SK-N-SH treated with all-trans-retinoic acid at 6 μM for 48 hours (cell line): ENCODE measurements at regions not wholly inside any gene's neighbourhood (a gene's known extent, or its start where the extent isn't known, plus 50 kb on each side); places are given as distances from the start of the nearest gene placed in this dataset.

Experiments
- ATAC-seq: fragments of 200-7000 bp; cut with Tn5 transposase; 3 replicates; pipeline ENCODE4 v1.9.1; 2020; ENCODE audit warnings: mild to moderate bottlenecking, moderate library complexity
- ARNTL ChIP-seq: fragments of 450-650 bp; formaldehyde crosslinking; IDR thresholded peaks from 2 replicates; pipeline ENCODE4 v1.5.0; 2020; ENCODE audit warnings: low read depth, mild to moderate bottlenecking, moderate library complexity, borderline replicate concordance
- BACH2 ChIP-seq: fragments of 250-450 bp; sonication (Bioruptor Pico); IDR thresholded peaks from 2 replicates; pipeline ENCODE4 v1.9.0; 2021; ENCODE audit warnings: mild to moderate bottlenecking, borderline replicate concordance
- CREB5 ChIP-seq: fragments of 250-450 bp; sonication (Bioruptor Pico); IDR thresholded peaks from 2 replicates; pipeline ENCODE4 v1.5.1; 2020; ENCODE audit warnings: low read depth, mild to moderate bottlenecking, moderate library complexity
- CSDC2 ChIP-seq: fragments of 250-450 bp; sonication (Bioruptor Pico); IDR thresholded peaks from 2 replicates; pipeline ENCODE4 v1.5.0; 2020; ENCODE audit warnings: mild to moderate bottlenecking, moderate library complexity
- ISL1 ChIP-seq: fragments of 250-450 bp; sonication (Bioruptor Pico); IDR thresholded peaks from 2 replicates; pipeline ENCODE4 v2.1.2; 2022; ENCODE audit warnings: mild to moderate bottlenecking, moderate library complexity
- OSR1 ChIP-seq: fragments of 250-450 bp; sonication (Bioruptor Pico); IDR thresholded peaks from 2 replicates; pipeline ENCODE4 v1.8.0; 2022; ENCODE audit warnings: moderate library complexity, mild to moderate bottlenecking, inconsistent platforms
- POU6F1 ChIP-seq: fragments of 250-450 bp; sonication (Bioruptor Pico); IDR thresholded peaks from 2 replicates; pipeline ENCODE4 v1.8.0; 2021; ENCODE audit warnings: low read depth, mild to moderate bottlenecking, moderate library complexity, borderline replicate concordance
- PPARA ChIP-seq: fragments of 250-450 bp; sonication (Bioruptor Pico); IDR thresholded peaks from 2 replicates; pipeline ENCODE4 v1.5.0; 2020; ENCODE audit warnings: mild to moderate bottlenecking, borderline replicate concordance
- RARB ChIP-seq: fragments of 250-450 bp; sonication (Bioruptor Pico); IDR thresholded peaks from 2 replicates; pipeline ENCODE4 v1.8.0; 2021; ENCODE audit warnings: mild to moderate bottlenecking, moderate library complexity
- TCF4 ChIP-seq: fragments of 250-450 bp; sonication (Bioruptor Pico); IDR thresholded peaks from 2 replicates; pipeline ENCODE4 v1.8.0; 2021; ENCODE audit warnings: mild to moderate bottlenecking, moderate library complexity, borderline replicate concordance
- TOX ChIP-seq: fragments of 250-450 bp; sonication (Bioruptor Pico); IDR thresholded peaks from 2 replicates; pipeline ENCODE4 v1.8.0; 2021; ENCODE audit warnings: mild to moderate bottlenecking, moderate library complexity, borderline replicate concordance
- ZC3H10 ChIP-seq: fragments of 250-450 bp; sonication (Bioruptor Pico); IDR thresholded peaks from 2 replicates; pipeline ENCODE4 v1.5.1; 2021; ENCODE audit warnings: mild to moderate bottlenecking, moderate library complexity
- ZFP3 ChIP-seq: fragments of 250-450 bp; sonication (Bioruptor Pico); IDR thresholded peaks from 2 replicates; pipeline ENCODE4 v1.5.0; 2020; ENCODE audit warnings: mild to moderate bottlenecking, moderate library complexity
- ZFP30 ChIP-seq: fragments of 450-650 bp; formaldehyde crosslinking; IDR thresholded peaks from 2 replicates; pipeline ENCODE4 v1.5.0; 2022; ENCODE audit warnings: mild to moderate bottlenecking, moderate library complexity
- ZNF565 ChIP-seq: fragments of 450-650 bp; formaldehyde crosslinking; conservative IDR thresholded peaks from 2 replicates; pipeline ENCODE4 v1.5.0; 2020; ENCODE audit warnings: low read depth, mild to moderate bottlenecking, moderate library complexity
- ZNF70 ChIP-seq: fragments of 450-650 bp; formaldehyde crosslinking; IDR thresholded peaks from 2 replicates; pipeline ENCODE4 v1.5.0; 2020; ENCODE audit warnings: mild to moderate bottlenecking, moderate library complexity
- ZNF8 ChIP-seq: fragments of 450-650 bp; formaldehyde crosslinking; IDR thresholded peaks from 2 replicates; pipeline ENCODE4 v1.5.0; 2020; ENCODE audit warnings: mild to moderate bottlenecking, moderate library complexity
- TF ChIP-seq, protein P1 (sequence below): fragments of 250-450 bp; sonication (Bioruptor Pico); IDR thresholded peaks from 2 replicates; pipeline ENCODE4 v1.8.0; 2020; ENCODE audit warnings: mild to moderate bottlenecking, moderate library complexity, borderline replicate concordance
- TF ChIP-seq, protein P2 (sequence below): fragments of 250-450 bp; sonication (Bioruptor Pico); IDR thresholded peaks from 2 replicates; pipeline ENCODE4 v1.5.0; 2020; ENCODE audit warnings: mild to moderate bottlenecking, moderate library complexity
- TF ChIP-seq, protein P3 (sequence below): fragments of 250-450 bp; sonication (Bioruptor Pico); IDR thresholded peaks from 2 replicates; pipeline ENCODE4 v1.5.1; 2021; ENCODE audit warnings: mild to moderate bottlenecking, moderate library complexity

DNA sequence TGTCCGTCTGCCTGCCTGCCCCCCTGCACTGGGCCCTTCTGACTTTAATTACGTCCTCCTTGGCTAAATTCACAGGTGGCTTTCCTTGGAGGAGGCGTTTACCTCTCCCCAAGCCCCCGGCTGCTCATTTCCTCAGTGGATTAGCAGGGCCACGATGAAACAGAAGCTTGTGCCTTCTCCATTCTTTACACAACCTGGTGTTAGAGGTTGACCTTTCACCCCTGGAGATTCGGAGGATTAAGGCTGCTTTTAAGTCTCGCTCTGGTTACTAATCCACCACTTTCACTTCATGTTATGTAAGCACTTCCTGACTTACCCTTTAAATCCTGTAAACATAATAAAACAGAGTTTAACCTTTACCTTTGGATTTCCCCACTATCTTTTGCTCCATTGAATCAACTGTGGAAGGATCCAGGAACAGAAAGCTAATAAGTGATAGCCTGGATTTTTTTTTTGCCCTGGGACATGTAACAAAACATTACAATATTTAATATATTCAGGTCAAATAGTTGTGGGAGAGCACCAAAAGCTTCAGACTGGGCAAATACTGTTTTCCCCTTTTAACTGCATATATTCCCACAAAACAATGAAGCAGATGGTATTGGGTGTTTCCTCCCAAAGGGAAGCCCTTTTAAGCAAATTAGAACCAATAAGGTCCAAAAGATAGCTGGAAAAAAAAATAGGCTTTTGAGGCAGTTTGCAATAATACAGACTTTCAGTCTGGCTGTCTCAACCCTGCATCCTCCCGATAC is 370.2 kb downstream of the EN1 start (continued):
- no peak for TF ChIP-seq ISL1
- no peak for TF ChIP-seq TCF4 (CRISPR knock-in tag)
- no peak for TF ChIP-seq POU6F1
- no peak for TF ChIP-seq BACH2
- TF ChIP-seq, protein P1, sequence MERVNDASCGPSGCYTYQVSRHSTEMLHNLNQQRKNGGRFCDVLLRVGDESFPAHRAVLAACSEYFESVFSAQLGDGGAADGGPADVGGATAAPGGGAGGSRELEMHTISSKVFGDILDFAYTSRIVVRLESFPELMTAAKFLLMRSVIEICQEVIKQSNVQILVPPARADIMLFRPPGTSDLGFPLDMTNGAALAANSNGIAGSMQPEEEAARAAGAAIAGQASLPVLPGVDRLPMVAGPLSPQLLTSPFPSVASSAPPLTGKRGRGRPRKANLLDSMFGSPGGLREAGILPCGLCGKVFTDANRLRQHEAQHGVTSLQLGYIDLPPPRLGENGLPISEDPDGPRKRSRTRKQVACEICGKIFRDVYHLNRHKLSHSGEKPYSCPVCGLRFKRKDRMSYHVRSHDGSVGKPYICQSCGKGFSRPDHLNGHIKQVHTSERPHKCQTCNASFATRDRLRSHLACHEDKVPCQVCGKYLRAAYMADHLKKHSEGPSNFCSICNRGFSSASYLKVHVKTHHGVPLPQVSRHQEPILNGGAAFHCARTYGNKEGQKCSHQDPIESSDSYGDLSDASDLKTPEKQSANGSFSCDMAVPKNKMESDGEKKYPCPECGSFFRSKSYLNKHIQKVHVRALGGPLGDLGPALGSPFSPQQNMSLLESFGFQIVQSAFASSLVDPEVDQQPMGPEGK (CRISPR knock-in tag), result no peak
- no peak for TF ChIP-seq RARB (CRISPR knock-in tag)
- no peak for TF ChIP-seq ZNF565 (CRISPR knock-in tag)
- TF ChIP-seq, all 23 proteins: peak for 0

DNA sequence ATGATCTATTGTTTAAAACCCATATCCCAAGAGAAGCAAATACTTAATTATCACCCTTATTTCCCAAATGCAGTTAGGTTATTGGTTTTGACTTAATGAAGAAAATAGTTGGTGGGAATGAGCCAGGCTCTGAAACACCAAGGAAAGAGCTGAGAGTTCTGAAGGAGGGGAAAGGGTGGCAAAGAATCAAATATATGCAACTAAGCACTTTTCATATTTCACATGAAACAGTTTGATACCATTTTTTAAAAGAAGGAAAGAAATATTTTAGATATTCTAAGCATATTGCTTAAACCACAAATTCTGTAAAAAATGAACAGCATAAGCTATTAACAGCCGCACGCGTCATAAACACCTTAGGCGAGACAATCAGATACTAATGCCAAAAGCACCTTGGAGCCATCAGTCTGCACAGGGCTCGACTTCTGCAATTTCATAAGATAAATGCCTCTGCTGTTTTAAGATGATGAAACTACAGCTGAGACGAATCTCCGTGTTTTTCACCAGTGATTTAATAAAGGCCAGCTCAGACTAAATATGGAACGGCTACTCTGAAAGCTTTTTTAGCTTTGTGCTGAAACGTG is 371.7 kb downstream of the EN1 start:
- no peak for TF ChIP-seq CREB5
- TF ChIP-seq OSR1 (CRISPR knock-in tag), result no peak
- TF ChIP-seq ZNF70 (CRISPR knock-in tag), result no peak
- no peak for TF ChIP-seq PPARA (CRISPR knock-in tag)
- TF ChIP-seq, protein P2, sequence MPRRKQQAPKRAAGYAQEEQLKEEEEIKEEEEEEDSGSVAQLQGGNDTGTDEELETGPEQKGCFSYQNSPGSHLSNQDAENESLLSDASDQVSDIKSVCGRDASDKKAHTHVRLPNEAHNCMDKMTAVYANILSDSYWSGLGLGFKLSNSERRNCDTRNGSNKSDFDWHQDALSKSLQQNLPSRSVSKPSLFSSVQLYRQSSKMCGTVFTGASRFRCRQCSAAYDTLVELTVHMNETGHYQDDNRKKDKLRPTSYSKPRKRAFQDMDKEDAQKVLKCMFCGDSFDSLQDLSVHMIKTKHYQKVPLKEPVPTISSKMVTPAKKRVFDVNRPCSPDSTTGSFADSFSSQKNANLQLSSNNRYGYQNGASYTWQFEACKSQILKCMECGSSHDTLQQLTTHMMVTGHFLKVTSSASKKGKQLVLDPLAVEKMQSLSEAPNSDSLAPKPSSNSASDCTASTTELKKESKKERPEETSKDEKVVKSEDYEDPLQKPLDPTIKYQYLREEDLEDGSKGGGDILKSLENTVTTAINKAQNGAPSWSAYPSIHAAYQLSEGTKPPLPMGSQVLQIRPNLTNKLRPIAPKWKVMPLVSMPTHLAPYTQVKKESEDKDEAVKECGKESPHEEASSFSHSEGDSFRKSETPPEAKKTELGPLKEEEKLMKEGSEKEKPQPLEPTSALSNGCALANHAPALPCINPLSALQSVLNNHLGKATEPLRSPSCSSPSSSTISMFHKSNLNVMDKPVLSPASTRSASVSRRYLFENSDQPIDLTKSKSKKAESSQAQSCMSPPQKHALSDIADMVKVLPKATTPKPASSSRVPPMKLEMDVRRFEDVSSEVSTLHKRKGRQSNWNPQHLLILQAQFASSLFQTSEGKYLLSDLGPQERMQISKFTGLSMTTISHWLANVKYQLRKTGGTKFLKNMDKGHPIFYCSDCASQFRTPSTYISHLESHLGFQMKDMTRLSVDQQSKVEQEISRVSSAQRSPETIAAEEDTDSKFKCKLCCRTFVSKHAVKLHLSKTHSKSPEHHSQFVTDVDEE, result no peak
- TF ChIP-seq BACH2, result no peak
- no peak for TF ChIP-seq ARNTL (CRISPR knock-in tag)
- TF ChIP-seq ZFP30 (CRISPR knock-in tag), result no peak
- TF ChIP-seq, protein P1 (CRISPR knock-in tag), result no peak
- no peak for TF ChIP-seq ISL1
- TF ChIP-seq POU6F1, result no peak
- ATAC-seq, result no peak

DNA sequence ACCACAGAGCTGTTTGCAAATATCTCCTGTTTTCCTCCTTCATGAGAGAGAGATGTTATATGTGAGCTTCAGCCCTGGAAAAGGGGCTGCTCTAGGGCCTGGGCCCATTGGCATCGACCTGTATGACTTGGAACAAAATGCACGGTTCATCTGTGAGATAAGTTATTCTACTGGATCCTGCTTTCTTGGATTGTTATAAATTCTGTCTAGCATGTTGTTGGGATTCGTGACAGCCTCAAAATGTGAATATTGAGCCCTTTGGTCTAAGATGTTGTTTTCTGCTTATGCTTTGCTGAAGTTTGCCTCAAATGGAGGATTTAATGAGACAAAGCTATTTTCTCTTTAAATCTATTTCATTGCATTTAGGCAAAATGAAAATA is 372.9 kb downstream of the EN1 start:
- ATAC-seq, result no peak
- TF ChIP-seq ZNF8 (CRISPR knock-in tag) (no peak), TOX (CRISPR knock-in tag) (no peak), BACH2 (no peak), ZFP3 (CRISPR knock-in tag) (no peak), ISL1 (no peak), CREB5 (no peak), CSDC2 (no peak), ZC3H10 (no peak), ZNF565 (CRISPR knock-in tag) (no peak), PPARA (CRISPR knock-in tag) (no peak)
- TF ChIP-seq, protein P1 (CRISPR knock-in tag), result no peak
- TF ChIP-seq, protein P3, sequence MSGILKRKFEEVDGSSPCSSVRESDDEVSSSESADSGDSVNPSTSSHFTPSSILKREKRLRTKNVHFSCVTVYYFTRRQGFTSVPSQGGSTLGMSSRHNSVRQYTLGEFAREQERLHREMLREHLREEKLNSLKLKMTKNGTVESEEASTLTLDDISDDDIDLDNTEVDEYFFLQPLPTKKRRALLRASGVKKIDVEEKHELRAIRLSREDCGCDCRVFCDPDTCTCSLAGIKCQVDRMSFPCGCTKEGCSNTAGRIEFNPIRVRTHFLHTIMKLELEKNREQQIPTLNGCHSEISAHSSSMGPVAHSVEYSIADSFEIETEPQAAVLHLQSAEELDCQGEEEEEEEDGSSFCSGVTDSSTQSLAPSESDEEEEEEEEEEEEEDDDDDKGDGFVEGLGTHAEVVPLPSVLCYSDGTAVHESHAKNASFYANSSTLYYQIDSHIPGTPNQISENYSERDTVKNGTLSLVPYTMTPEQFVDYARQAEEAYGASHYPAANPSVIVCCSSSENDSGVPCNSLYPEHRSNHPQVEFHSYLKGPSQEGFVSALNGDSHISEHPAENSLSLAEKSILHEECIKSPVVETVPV (CRISPR knock-in tag), result no peak
